Stomach (tissue), 4 donors: ENCODE measurements at regions not wholly inside any gene's neighbourhood (a gene's known extent, or its start where the extent isn't known, plus 50 kb on each side); places are given as distances from the start of the nearest gene placed in this dataset.

Experiments
- CTCF ChIP-seq, 7 experiments: fragments of 450-650 bp in 4 of 7; fragments of 200-600 bp in 3 of 7; sonication (generic) in 3 of 7; IDR thresholded peaks; one replicate each; pipeline ENCODE4 v1.5.1; 2016 to 2019; ENCODE audit warnings: antibody characterized with exemption in 7 of 7, control low read depth in 2 of 7, mild to moderate bottlenecking in 1 of 7
- POLR2A ChIP-seq, 4 donors: fragments of 450-650 bp; IDR thresholded peaks; one replicate each; pipeline ENCODE4 v1.6.1; 2016; ENCODE audit warnings: antibody characterized with exemption in 4 of 4, control low read depth in 2 of 4, mild to moderate bottlenecking in 1 of 4, moderate library complexity in 1 of 4
- POLR2AphosphoS5 ChIP-seq, 3 donors: sonication (generic); formaldehyde crosslinking; IDR thresholded peaks; one replicate each; pipeline ENCODE4 v1.6.1; 2016; ENCODE audit warnings: antibody characterized with exemption in 3 of 3

GRCh38 chr13:71339736-71340135 lies 527.3 kb downstream of the DACH1 start:
- TF ChIP-seq POLR2AphosphoS5 (IDR thresholded peaks at IDR 0.05) (no peak), POLR2A (IDR thresholded peaks at IDR 0.05) (no peak), CTCF (IDR thresholded peaks at IDR 0.05) (no peak)
